Transverse colon (tissue), 3 donors: ENCODE measurements at regions not wholly inside any gene's neighbourhood (a gene's known extent, or its start where the extent isn't known, plus 50 kb on each side); places are given as distances from the start of the nearest gene placed in this dataset.

Experiments used
- CTCF ChIP-seq, 5 experiments: fragments of 200-600 bp in 3 of 5; fragments of 450-650 bp in 2 of 5; sonication (generic) in 3 of 5; IDR thresholded peaks; 1 replicate in 2 of 5; 2 replicates in 3 of 5; pipeline ENCODE4 v1.5.1; 2016 to 2017; ENCODE audit warnings: antibody characterized with exemption in 5 of 5, inconsistent platforms in 3 of 5, mild to moderate bottlenecking in 2 of 5, moderate library complexity in 1 of 5
- EP300 ChIP-seq: sonication (generic); formaldehyde crosslinking; IDR thresholded peaks from one replicate; pipeline ENCODE4 v1.6.1; 2017; ENCODE audit warnings: antibody characterized with exemption, low read depth

GRCh38 chr21:15660423-15660804 is 69.4 kb upstream of the USP25 start:
- no peak for TF ChIP-seq EP300
- no peak for TF ChIP-seq CTCF (IDR thresholded peaks at IDR 0.05)
